Vagina (tissue), 2 donors: ENCODE measurements at regions not wholly inside any gene's neighbourhood (a gene's known extent, or its start where the extent isn't known, plus 50 kb on each side); places are given as distances from the start of the nearest gene placed in this dataset.

ENCODE experiments used
- POLR2AphosphoS5 ChIP-seq, 2 donors: sonication (generic); formaldehyde crosslinking; IDR thresholded peaks; one replicate each; pipeline ENCODE4 v1.9.0; 2017; ENCODE audit warnings: antibody characterized with exemption in 2 of 2, mild to moderate bottlenecking in 2 of 2, low read depth in 1 of 2; ENCODE audit not compliant: insufficient read depth in 1 of 2
- TF ChIP-seq, protein P1 (sequence below), 3 experiments: fragments of 450-650 bp in 2 of 3; fragments of 200-600 bp in 1 of 3; sonication (generic) in 1 of 3; IDR thresholded peaks; one replicate each; pipeline ENCODE4 v1.5.1; 2017 to 2019; ENCODE audit warnings: antibody characterized with exemption in 3 of 3, mild to moderate bottlenecking in 2 of 3, moderate library complexity in 2 of 3

- TF ChIP-seq, protein P1, sequence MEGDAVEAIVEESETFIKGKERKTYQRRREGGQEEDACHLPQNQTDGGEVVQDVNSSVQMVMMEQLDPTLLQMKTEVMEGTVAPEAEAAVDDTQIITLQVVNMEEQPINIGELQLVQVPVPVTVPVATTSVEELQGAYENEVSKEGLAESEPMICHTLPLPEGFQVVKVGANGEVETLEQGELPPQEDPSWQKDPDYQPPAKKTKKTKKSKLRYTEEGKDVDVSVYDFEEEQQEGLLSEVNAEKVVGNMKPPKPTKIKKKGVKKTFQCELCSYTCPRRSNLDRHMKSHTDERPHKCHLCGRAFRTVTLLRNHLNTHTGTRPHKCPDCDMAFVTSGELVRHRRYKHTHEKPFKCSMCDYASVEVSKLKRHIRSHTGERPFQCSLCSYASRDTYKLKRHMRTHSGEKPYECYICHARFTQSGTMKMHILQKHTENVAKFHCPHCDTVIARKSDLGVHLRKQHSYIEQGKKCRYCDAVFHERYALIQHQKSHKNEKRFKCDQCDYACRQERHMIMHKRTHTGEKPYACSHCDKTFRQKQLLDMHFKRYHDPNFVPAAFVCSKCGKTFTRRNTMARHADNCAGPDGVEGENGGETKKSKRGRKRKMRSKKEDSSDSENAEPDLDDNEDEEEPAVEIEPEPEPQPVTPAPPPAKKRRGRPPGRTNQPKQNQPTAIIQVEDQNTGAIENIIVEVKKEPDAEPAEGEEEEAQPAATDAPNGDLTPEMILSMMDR (IDR thresholded peaks at IDR 0.05): no peak
- TF ChIP-seq POLR2AphosphoS5 (IDR thresholded peaks at IDR 0.05; ENCODE audit: insufficient read depth in 1 of 2, low read depth in 1 of 2): no peak
Measured at GRCh38 chr15:88397506-88397905, 69.7 kb downstream of the MRPL46 start.
